Neural progenitor cell (in vitro differentiated cells): ENCODE measurements at regions not wholly inside any gene's neighbourhood (a gene's known extent, or its start where the extent isn't known, plus 50 kb on each side); places are given as distances from the start of the nearest gene placed in this dataset.

Source experiments
- DNase-seq: peaks from one replicate; pipeline ENCODE4 v3.0.0-alpha.2; 2016; ENCODE audit warnings: low spot score
- H2AFZ ChIP-seq: fragments of 200-600 bp; sonication (generic); replicated peaks from 2 replicates; pipeline ENCODE4 v1.6.1; 2016; ENCODE audit warnings: antibody characterized with exemption
- H3F3A ChIP-seq: fragments of 200-600 bp; sonication (generic); 2 replicates; pipeline ENCODE4 v1.6.1; 2016; ENCODE audit warnings: antibody characterized with exemption, low read depth
- H3K27ac ChIP-seq: fragments of 200-600 bp; sonication (generic); 2 replicates; pipeline ENCODE4 v1.5.1; 2016; ENCODE audit warnings: mild to moderate bottlenecking
- H3K27me3 ChIP-seq: fragments of 200-600 bp; sonication (generic); 2 replicates; pipeline ENCODE4 v1.6.1; 2016; ENCODE audit warnings: mild to moderate bottlenecking, moderate library complexity
- H3K36me3 ChIP-seq: fragments of 200-600 bp; sonication (generic); 2 replicates; pipeline ENCODE4 v1.5.1; 2016
- H3K4me1 ChIP-seq: fragments of 200-600 bp; sonication (generic); 2 replicates; pipeline ENCODE4 v1.6.1; 2016; ENCODE audit warnings: mixed run types
- H3K4me2 ChIP-seq: fragments of 200-600 bp; sonication (generic); 2 replicates; pipeline ENCODE4 v1.6.1; 2016
- H3K4me3 ChIP-seq: fragments of 200-600 bp; sonication (generic); 2 replicates; pipeline ENCODE4 v1.5.1; 2016
- H3K79me2 ChIP-seq: fragments of 200-600 bp; sonication (generic); 2 replicates; pipeline ENCODE4 v1.6.1; 2016; ENCODE audit warnings: low read depth
- H3K9ac ChIP-seq: fragments of 200-600 bp; sonication (generic); 2 replicates; pipeline ENCODE4 v1.6.1; 2016
- H3K9me3 ChIP-seq: fragments of 200-600 bp; sonication (generic); 2 replicates; pipeline ENCODE4 v1.5.1; 2016; ENCODE audit warnings: low read depth
- H4K20me1 ChIP-seq: fragments of 200-600 bp; sonication (generic); 2 replicates; pipeline ENCODE4 v1.6.1; 2016; ENCODE audit warnings: low read depth
- H3K27ac Mint-ChIP-seq: 3 replicates; pipeline ENCODE4 v1.8.0; 2021; ENCODE audit warnings: mixed read lengths
- H3K27me3 Mint-ChIP-seq: 2 replicates; pipeline ENCODE4 v1.8.0; 2022; ENCODE audit warnings: low read depth, mild to moderate bottlenecking, inconsistent platforms, moderate library complexity, mixed read lengths; ENCODE audit not compliant: insufficient read depth
- H3K36me3 Mint-ChIP-seq: 3 replicates; pipeline ENCODE4 v1.8.0; 2021; ENCODE audit warnings: mixed read lengths
- H3K4me1 Mint-ChIP-seq: 3 replicates; pipeline ENCODE4 v1.8.0; 2021; ENCODE audit warnings: mixed read lengths
- H3K4me3 Mint-ChIP-seq: 3 replicates; pipeline ENCODE4 v1.8.0; 2021; ENCODE audit warnings: mild to moderate bottlenecking, moderate library complexity, mixed read lengths
- H3K9me3 Mint-ChIP-seq: 3 replicates; pipeline ENCODE4 v1.8.0; 2020; ENCODE audit warnings: mixed read lengths
- CTCF ChIP-seq: fragments of 200-600 bp; sonication (generic); IDR thresholded peaks from 2 replicates; pipeline ENCODE4 v1.5.1; 2017; ENCODE audit warnings: antibody characterized with exemption, mild to moderate bottlenecking
- EZH2 ChIP-seq: fragments of 200-600 bp; sonication (generic); IDR thresholded peaks from 2 replicates; pipeline ENCODE4 v1.6.1; 2017; ENCODE audit warnings: antibody characterized with exemption, mild to moderate bottlenecking, moderate library complexity
- EZH2phosphoT487 ChIP-seq: fragments of 200-600 bp; sonication (generic); IDR thresholded peaks from 2 replicates; pipeline ENCODE4 v1.6.1; 2017; ENCODE audit warnings: antibody characterized with exemption

GRCh38 chr4:176949029-176949428, 156.3 kb upstream of the VEGFC start:
- H2AFZ ChIP-seq = no peak overlapping the region

GRCh38 chr4:176953021-176953420, 160.3 kb upstream of the VEGFC start:
- Histone ChIP-seq H3K36me3 (no peaks in the 10 kb centered on the region), H3K4me1 (peaks cover 12% of the 10 kb centered on the region)
- H3K36me3 Mint-ChIP-seq = peaks cover 2% of the 10 kb centered on the region

More at GRCh38 chr4:176949029-176949428, 156.3 kb upstream of the VEGFC start:
- Mint-ChIP-seq H3K9me3 (no peaks in the 10 kb centered on the region), H3K27me3 (no peaks in the 10 kb centered on the region), H3K27ac (no peak overlapping the region), H3K4me3 (no peak overlapping the region), H3K36me3 (no peaks in the 10 kb centered on the region), H3K4me1 (peaks cover 4% of the 10 kb centered on the region)
- no peak overlapping the region for H3K27ac ChIP-seq
- no peak for DNase-seq
- TF ChIP-seq EZH2 = no peak
- no peak for TF ChIP-seq EZH2phosphoT487
- no peak for TF ChIP-seq CTCF
- no peaks in the 10 kb centered on the region for H3K27me3 ChIP-seq
- no peaks in the 10 kb centered on the region for H3K4me1 ChIP-seq
- no peak overlapping the region for H3K9ac ChIP-seq
- H4K20me1 ChIP-seq = no peaks in the 10 kb centered on the region
- H3K79me2 ChIP-seq = no peaks in the 10 kb centered on the region
- no peak overlapping the region for H3K4me3 ChIP-seq
- H3K4me2 ChIP-seq = no peak overlapping the region
- H3K9me3 ChIP-seq = no peaks in the 10 kb centered on the region
- no peaks in the 10 kb centered on the region for H3F3A ChIP-seq
- no peaks in the 10 kb centered on the region for H3K36me3 ChIP-seq

GRCh38 chr4:176957353-176958118, 164.8 kb upstream of the VEGFC start:
- H3K36me3 ChIP-seq = no peaks in the 10 kb centered on the region
- H3K27me3 ChIP-seq = no peaks in the 10 kb centered on the region
- H3K4me2 ChIP-seq = peak overlapping the region; percentile 30
- no peaks in the 10 kb centered on the region for H3F3A ChIP-seq
- peaks cover 13% of the 10 kb centered on the region for H3K4me1 ChIP-seq
- TF ChIP-seq EZH2phosphoT487 (no peak), CTCF (no peak), EZH2 (no peak)
- no peak overlapping the region for H3K9ac ChIP-seq
- no peaks in the 10 kb centered on the region for H3K9me3 ChIP-seq
- Mint-ChIP-seq H3K36me3 (peaks cover 2% of the 10 kb centered on the region), H3K4me1 (no peaks in the 10 kb centered on the region), H3K4me3 (no peak overlapping the region), H3K27me3 (no peaks in the 10 kb centered on the region), H3K27ac (no peak overlapping the region), H3K9me3 (peaks cover 17% of the 10 kb centered on the region)
- H3K27ac ChIP-seq = no peak overlapping the region
- no peak for DNase-seq
- H2AFZ ChIP-seq = peak overlapping the region; percentile 90
- H3K79me2 ChIP-seq = no peaks in the 10 kb centered on the region
- H4K20me1 ChIP-seq = no peaks in the 10 kb centered on the region
- H3K4me3 ChIP-seq = no peak overlapping the region

More at GRCh38 chr4:176953021-176953420, 160.3 kb upstream of the VEGFC start:
- Histone ChIP-seq H2AFZ (no peak overlapping the region), H3K9me3 (no peaks in the 10 kb centered on the region), H3K9ac (no peak overlapping the region), H4K20me1 (no peaks in the 10 kb centered on the region), H3K27me3 (no peaks in the 10 kb centered on the region), H3K4me2 (no peak overlapping the region), H3K4me3 (no peak overlapping the region), H3F3A (no peaks in the 10 kb centered on the region), H3K27ac (no peak overlapping the region), H3K79me2 (no peaks in the 10 kb centered on the region)
- no peak overlapping the region for H3K27ac Mint-ChIP-seq
- TF ChIP-seq EZH2 = no peak
- no peak for TF ChIP-seq EZH2phosphoT487
- TF ChIP-seq CTCF = no peak
- H3K9me3 Mint-ChIP-seq = peaks cover 17% of the 10 kb centered on the region
- H3K4me1 Mint-ChIP-seq = peaks cover 4% of the 10 kb centered on the region
- no peaks in the 10 kb centered on the region for H3K27me3 Mint-ChIP-seq
- no peak for DNase-seq
- H3K4me3 Mint-ChIP-seq = no peak overlapping the region
